ENCODE measurements at regions not wholly inside any gene's neighbourhood (a gene's known extent, or its start where the extent isn't known, plus 50 kb on each side); places are given as distances from the start of the nearest gene placed in this dataset.

DNA sequence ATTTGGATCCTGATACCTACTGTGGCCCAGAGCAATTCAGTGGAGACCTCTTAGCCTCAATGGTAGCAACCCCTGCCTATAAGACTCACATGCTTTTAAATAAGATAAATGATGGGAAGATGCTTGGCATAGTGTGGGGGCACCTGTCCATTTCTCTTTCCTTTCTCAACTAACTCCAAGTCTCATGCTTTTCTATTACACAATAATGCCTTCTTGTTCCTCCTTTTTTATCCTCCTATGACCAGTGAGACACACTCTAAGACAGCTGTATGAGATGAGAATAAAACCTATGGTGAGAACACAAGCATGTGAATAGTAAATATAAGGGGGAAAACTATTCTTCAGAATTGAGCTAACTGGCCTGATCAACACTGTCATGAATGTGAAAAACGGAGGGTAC lies 147.0 kb upstream of the STXBP5 start:
- H3K27ac ChIP-seq (ENCODE audit: low read length), result no peak overlapping the region
- H3K4me3 ChIP-seq (ENCODE audit: low read length), result no peak overlapping the region
- no peak for DNase-seq
- no peaks in the 10 kb centered on the region for H3K36me3 ChIP-seq (ENCODE audit: control insufficient read depth, insufficient read depth, low read length)
- 80% methylated on average over 1 of the region's 1 CpG for WGBS (ENCODE audit: insufficient coverage, low lambda C conversion rate)
- no peaks in the 10 kb centered on the region for H3K27me3 ChIP-seq (ENCODE audit: control insufficient read depth, insufficient read depth, low read length)
- H3K9me3 ChIP-seq (ENCODE audit: control insufficient read depth, low read depth, low read length), result no peaks in the 10 kb centered on the region
- no peaks in the 10 kb centered on the region for H3K4me1 ChIP-seq (ENCODE audit: control insufficient read depth, insufficient read depth, low read length)

DNA sequence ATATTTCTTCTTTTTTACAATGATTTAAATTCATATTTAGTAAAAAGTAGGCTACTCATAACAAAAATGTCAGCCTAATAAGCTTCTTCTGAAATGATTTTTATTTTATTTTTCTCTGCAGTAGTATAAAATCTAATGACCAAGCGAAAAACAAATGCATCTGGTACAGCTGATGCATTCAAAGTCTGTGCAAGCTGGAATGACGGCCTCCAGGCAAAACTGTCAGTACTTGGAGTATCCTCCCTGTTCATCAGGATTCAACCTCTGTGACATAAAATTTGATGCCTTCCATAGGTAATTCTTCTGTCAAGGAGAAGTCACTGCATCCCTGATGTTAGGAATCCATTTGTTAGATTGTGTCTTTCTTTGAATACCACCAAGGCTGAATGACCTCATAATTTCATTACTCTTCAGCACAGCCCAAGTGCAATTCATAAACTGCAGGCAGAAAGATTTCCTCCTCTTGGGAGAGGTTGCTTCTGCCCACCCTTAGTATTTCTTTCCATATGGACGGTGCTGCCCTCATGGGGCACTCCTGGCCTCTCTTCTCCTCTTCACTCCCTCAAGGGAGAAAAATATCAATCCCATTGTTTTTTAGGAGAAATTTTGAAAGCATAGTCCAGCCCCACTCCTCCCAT lies 146.4 kb upstream of the STXBP5 start:
- Histone ChIP-seq H3K4me1 (ENCODE audit: control insufficient read depth, insufficient read depth, low read length) (no peaks in the 10 kb centered on the region), H3K4me3 (ENCODE audit: low read length) (no peak overlapping the region), H3K27me3 (ENCODE audit: control insufficient read depth, insufficient read depth, low read length) (no peaks in the 10 kb centered on the region), H3K9me3 (ENCODE audit: control insufficient read depth, low read depth, low read length) (no peaks in the 10 kb centered on the region), H3K36me3 (ENCODE audit: control insufficient read depth, insufficient read depth, low read length) (no peaks in the 10 kb centered on the region), H3K27ac (ENCODE audit: low read length) (no peak overlapping the region)
- WGBS (ENCODE audit: insufficient coverage, low lambda C conversion rate), result 92% methylated on average over 2 of the region's 3 CpGs
- DNase-seq, result no peak

DNA sequence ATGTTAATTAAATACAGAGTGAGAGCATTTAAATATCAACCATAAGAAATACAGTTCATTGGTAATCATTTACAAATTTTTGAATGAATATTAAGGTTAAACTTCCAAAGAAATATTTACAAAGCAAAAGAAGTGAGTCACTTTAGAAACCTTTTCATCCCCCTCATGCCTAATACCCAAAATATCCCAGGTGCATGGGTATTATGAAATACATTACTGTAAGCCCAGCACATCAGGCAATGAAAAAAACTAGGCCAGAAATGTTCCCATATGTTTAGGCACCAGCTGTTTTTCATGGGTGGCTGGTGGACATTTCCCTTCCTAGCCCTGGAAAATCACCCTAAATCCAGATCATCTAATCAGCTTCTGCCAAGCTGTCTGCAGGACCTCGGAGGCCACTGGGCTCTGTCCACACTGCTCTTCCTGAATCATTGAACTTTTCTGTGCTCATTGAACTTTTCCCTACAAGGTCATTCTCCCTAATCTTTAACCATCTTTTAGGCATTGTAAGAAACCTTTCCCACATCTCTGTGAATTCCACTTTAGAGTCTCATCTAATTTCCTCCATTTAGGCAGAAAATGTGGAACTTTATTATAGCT lies 145.3 kb upstream of the STXBP5 start:
- Histone ChIP-seq H3K4me3 (ENCODE audit: low read length) (no peak overlapping the region), H3K4me1 (ENCODE audit: control insufficient read depth, insufficient read depth, low read length) (no peaks in the 10 kb centered on the region), H3K9me3 (ENCODE audit: control insufficient read depth, low read depth, low read length) (no peaks in the 10 kb centered on the region), H3K27me3 (ENCODE audit: control insufficient read depth, insufficient read depth, low read length) (no peaks in the 10 kb centered on the region), H3K27ac (ENCODE audit: low read length) (no peak overlapping the region), H3K36me3 (ENCODE audit: control insufficient read depth, insufficient read depth, low read length) (no peaks in the 10 kb centered on the region)
- no CpG with 5 or more reads among the region's 1 CpG for WGBS (ENCODE audit: insufficient coverage, low lambda C conversion rate)
- DNase-seq, result no peak

DNA sequence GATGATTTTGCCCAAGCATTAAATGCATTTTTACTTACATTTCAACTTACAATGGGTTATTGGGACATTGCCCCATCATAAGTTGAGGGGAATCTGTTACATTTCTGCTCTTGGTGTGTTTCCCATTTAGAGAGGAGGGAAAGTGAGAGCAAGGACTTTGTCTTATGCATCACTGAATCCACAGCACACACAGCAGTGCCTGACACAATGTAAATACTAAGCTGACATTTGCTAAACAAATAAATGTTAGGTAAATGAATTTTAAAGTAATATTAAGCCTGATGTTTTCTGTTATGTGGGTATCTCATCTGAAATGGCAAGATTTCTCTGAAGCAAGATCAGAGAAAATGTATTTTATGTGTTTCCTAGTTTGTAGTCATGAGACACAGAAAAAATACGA lies 143.6 kb upstream of the STXBP5 start:
- WGBS (ENCODE audit: insufficient coverage, low lambda C conversion rate), result no CpG with 5 or more reads among the region's 1 CpG

DNA sequence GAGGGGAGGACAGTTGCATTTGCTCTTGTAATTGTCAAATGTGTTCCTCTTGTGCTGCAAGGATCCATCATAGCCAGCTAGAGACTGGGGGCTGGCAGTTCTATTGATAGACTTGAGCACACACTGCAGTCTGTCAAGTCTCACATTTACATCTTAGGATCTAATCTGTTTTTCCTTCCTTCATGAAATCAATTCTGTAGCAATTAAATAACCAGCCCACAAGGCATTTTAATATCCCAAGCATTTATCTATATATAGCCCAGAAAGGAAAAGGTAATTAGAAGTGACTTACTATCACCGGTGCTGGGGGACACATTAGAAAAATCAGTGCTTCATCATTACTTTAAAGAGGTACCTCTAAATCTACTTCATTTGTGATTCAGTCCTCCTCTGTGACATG lies 143.0 kb upstream of the STXBP5 start:
- no peak overlapping the region for H3K27ac ChIP-seq (ENCODE audit: low read length)
- DNase-seq, result no peak

More for the DNA sequence above, 143.6 kb upstream of the STXBP5 start:
- H3K4me3 ChIP-seq (ENCODE audit: low read length), result no peak overlapping the region
- DNase-seq, result no peak
- H3K4me1 ChIP-seq (ENCODE audit: control insufficient read depth, insufficient read depth, low read length), result no peaks in the 10 kb centered on the region
- H3K27me3 ChIP-seq (ENCODE audit: control insufficient read depth, insufficient read depth, low read length), result no peaks in the 10 kb centered on the region
- no peaks in the 10 kb centered on the region for H3K9me3 ChIP-seq (ENCODE audit: control insufficient read depth, low read depth, low read length)
- no peak overlapping the region for H3K27ac ChIP-seq (ENCODE audit: low read length)
- no peaks in the 10 kb centered on the region for H3K36me3 ChIP-seq (ENCODE audit: control insufficient read depth, insufficient read depth, low read length)

DNA sequence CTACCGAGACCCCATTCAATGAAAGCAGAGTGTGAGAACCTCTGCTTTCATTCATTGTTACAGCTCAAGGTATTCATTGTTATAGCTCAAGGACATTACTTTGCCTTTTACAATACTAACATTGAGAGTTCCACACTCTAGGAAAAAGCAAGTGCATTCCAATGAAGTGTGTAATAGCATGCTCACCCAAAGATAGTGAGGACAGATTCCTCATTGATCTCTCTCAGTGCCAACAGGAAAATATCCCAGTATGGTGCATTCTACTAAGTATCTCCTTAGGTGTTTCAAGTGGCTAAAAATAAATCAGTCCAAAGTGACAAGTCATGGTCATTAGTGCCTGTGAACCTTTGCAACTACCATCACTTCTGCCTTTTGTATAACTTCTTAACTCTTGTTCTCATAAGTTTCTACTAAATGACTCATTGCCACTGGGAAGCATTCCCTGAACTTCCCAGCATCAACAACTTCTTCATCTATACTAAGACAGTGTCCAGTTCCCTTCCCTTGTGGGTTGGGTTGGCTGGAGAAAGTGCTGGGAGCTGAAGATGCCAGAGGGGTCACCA lies 140.7 kb upstream of the STXBP5 start:
- no peak overlapping the region for H3K27ac ChIP-seq (ENCODE audit: low read length)
- H3K4me1 ChIP-seq (ENCODE audit: control insufficient read depth, insufficient read depth, low read length), result no peaks in the 10 kb centered on the region
- no peak overlapping the region for H3K4me3 ChIP-seq (ENCODE audit: low read length)
- no peak for DNase-seq
- 100% methylated on average over 1 of the region's 1 CpG for WGBS (ENCODE audit: insufficient coverage, low lambda C conversion rate)
- H3K27me3 ChIP-seq (ENCODE audit: control insufficient read depth, insufficient read depth, low read length), result no peaks in the 10 kb centered on the region
- H3K36me3 ChIP-seq (ENCODE audit: control insufficient read depth, insufficient read depth, low read length), result no peaks in the 10 kb centered on the region
- no peaks in the 10 kb centered on the region for H3K9me3 ChIP-seq (ENCODE audit: control insufficient read depth, low read depth, low read length)

More for the DNA sequence above, 143.0 kb upstream of the STXBP5 start:
- Histone ChIP-seq H3K4me1 (ENCODE audit: control insufficient read depth, insufficient read depth, low read length) (no peaks in the 10 kb centered on the region), H3K27me3 (ENCODE audit: control insufficient read depth, insufficient read depth, low read length) (no peaks in the 10 kb centered on the region), H3K4me3 (ENCODE audit: low read length) (no peak overlapping the region), H3K36me3 (ENCODE audit: control insufficient read depth, insufficient read depth, low read length) (no peaks in the 10 kb centered on the region), H3K9me3 (ENCODE audit: control insufficient read depth, low read depth, low read length) (no peaks in the 10 kb centered on the region)
- no CpG with 5 or more reads among the region's 1 CpG for WGBS (ENCODE audit: insufficient coverage, low lambda C conversion rate)

DNA sequence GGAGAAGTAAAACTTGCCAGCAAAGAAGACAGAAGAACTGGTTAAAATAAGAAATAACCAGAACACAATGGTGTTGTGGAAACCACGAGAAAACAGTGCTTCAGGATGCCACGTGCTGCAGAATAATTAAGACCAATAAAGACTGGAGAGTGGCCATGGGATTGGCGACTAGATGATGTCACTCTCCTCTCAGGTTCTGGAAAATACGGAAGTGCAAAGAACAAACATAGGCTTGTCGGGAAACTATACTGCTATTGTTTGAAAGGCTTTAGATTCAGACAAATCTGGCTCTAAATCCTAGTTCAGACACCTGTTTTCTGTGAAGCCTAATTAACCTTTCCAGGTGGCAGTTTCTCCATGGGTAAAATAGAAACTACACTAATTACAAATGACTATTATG lies 138.4 kb upstream of the STXBP5 start:
- H3K4me1 ChIP-seq (ENCODE audit: control insufficient read depth, insufficient read depth, low read length), result no peaks in the 10 kb centered on the region
- H3K27ac ChIP-seq (ENCODE audit: low read length), result no peak overlapping the region
- DNase-seq, result no peak
- no peak overlapping the region for H3K4me3 ChIP-seq (ENCODE audit: low read length)
- 100% methylated on average over 1 of the region's 5 CpGs for WGBS (ENCODE audit: insufficient coverage, low lambda C conversion rate)
- H3K36me3 ChIP-seq (ENCODE audit: control insufficient read depth, insufficient read depth, low read length), result no peaks in the 10 kb centered on the region
- no peaks in the 10 kb centered on the region for H3K27me3 ChIP-seq (ENCODE audit: control insufficient read depth, insufficient read depth, low read length)
- H3K9me3 ChIP-seq (ENCODE audit: control insufficient read depth, low read depth, low read length), result peaks cover 7% of the 10 kb centered on the region

DNA sequence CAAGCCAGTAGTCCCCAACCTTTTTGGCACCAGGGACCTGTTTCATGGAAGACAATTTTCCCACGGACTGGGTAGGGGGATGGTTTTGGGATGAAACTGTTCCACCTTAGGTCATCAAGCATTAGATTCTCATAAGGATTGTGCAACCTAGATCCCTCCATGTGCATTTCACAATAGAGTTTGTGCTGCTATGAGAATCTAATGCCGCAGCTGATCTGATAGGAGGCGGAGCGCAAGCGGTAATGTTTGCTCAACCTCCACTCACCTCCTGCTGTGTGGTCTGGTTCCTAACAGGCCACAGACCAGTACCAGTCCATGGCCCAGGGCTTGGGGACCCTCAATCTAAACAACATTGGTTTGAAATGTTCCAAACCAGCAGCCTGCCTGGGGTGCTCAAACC lies 137.0 kb upstream of the STXBP5 start:
- WGBS (ENCODE audit: insufficient coverage, low lambda C conversion rate), result no CpG with 5 or more reads among the region's 5 CpGs
- Histone ChIP-seq H3K9me3 (ENCODE audit: control insufficient read depth, low read depth, low read length) (peaks cover 7% of the 10 kb centered on the region), H3K27me3 (ENCODE audit: control insufficient read depth, insufficient read depth, low read length) (no peaks in the 10 kb centered on the region), H3K4me3 (ENCODE audit: low read length) (no peak overlapping the region), H3K27ac (ENCODE audit: low read length) (no peak overlapping the region), H3K36me3 (ENCODE audit: control insufficient read depth, insufficient read depth, low read length) (no peaks in the 10 kb centered on the region), H3K4me1 (ENCODE audit: control insufficient read depth, insufficient read depth, low read length) (no peaks in the 10 kb centered on the region)
- no peak for DNase-seq

DNA sequence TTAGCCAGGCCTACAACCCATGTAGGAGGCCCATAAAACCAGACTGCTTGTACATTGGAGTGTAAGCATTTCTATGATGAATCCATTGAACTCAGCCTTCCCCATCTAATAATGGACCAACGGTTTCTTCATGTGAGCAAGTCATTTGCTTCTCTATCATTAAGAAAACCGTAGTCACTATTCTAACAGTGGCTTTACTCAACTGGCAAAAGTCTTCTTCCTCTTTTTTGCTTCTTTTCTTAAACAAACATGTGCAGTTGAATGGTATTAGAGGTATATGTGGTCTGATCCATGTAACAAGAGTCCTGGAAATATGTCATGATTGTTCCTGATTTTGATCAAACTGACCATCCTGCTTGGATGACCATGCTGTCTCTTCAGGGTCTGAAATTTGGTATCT lies 132.4 kb upstream of the STXBP5 start:
- WGBS (ENCODE audit: insufficient coverage, low lambda C conversion rate), result no CpG with 5 or more reads among the region's 2 CpGs
- no peaks in the 10 kb centered on the region for H3K4me1 ChIP-seq (ENCODE audit: control insufficient read depth, insufficient read depth, low read length)
- H3K36me3 ChIP-seq (ENCODE audit: control insufficient read depth, insufficient read depth, low read length), result no peaks in the 10 kb centered on the region
- H3K4me3 ChIP-seq (ENCODE audit: low read length), result no peak overlapping the region
- no peak overlapping the region for H3K27ac ChIP-seq (ENCODE audit: low read length)
- DNase-seq, result no peak
- no peaks in the 10 kb centered on the region for H3K27me3 ChIP-seq (ENCODE audit: control insufficient read depth, insufficient read depth, low read length)
- H3K9me3 ChIP-seq (ENCODE audit: control insufficient read depth, low read depth, low read length), result peaks cover 7% of the 10 kb centered on the region

DNA sequence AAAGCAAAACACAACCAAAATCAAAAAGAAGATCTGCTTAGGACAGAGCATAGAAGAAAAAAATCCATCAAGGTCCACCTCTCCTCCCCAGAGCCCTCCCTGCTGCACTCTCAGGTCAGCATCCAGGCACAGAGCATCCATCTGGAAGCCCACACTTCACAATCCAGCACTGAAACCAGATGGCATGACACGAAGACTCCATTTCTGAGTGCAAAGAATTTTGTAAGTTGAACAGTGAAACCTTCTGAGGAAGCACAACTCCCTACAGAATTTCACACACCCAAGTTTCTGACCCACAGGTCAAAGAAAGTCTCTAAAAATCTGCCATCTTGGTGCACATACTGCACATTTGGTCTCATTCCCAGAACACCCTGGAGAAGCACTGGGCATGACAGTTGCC lies 128.8 kb upstream of the STXBP5 start:
- DNase-seq, result no peak
- no peaks in the 10 kb centered on the region for H3K4me1 ChIP-seq (ENCODE audit: control insufficient read depth, insufficient read depth, low read length)
- H3K9me3 ChIP-seq (ENCODE audit: control insufficient read depth, low read depth, low read length), result no peaks in the 10 kb centered on the region
- no peaks in the 10 kb centered on the region for H3K36me3 ChIP-seq (ENCODE audit: control insufficient read depth, insufficient read depth, low read length)
- H3K27ac ChIP-seq (ENCODE audit: low read length), result no peak overlapping the region
- H3K27me3 ChIP-seq (ENCODE audit: control insufficient read depth, insufficient read depth, low read length), result no peaks in the 10 kb centered on the region
- H3K4me3 ChIP-seq (ENCODE audit: low read length), result no peak overlapping the region
- no CpG with 5 or more reads among the region's 1 CpG for WGBS (ENCODE audit: insufficient coverage, low lambda C conversion rate)

DNA sequence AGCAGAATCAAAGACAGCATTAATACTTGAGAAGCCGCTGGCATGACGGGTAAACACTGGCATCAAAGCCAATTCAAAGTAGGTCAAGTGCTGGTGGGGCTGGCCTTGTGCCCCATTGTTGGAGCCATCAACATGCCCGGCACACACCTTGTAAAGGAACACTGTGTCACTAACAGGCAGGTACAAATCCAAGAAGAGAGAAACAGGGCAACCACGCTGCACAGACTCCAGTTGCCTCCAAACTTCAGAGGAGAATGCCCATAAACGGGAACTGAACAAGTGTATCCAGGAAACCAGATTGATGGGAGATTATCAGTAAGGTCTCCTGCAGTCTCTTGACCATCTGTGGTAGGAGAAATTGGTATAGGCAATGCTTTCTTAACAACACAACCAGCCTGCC lies 127.0 kb upstream of the STXBP5 start:
- Histone ChIP-seq H3K36me3 (ENCODE audit: control insufficient read depth, insufficient read depth, low read length) (no peaks in the 10 kb centered on the region), H3K9me3 (ENCODE audit: control insufficient read depth, low read depth, low read length) (no peaks in the 10 kb centered on the region), H3K27ac (ENCODE audit: low read length) (no peak overlapping the region), H3K4me3 (ENCODE audit: low read length) (no peak overlapping the region), H3K4me1 (ENCODE audit: control insufficient read depth, insufficient read depth, low read length) (peaks cover 3% of the 10 kb centered on the region), H3K27me3 (ENCODE audit: control insufficient read depth, insufficient read depth, low read length) (no peaks in the 10 kb centered on the region)
- no peak for DNase-seq
- no CpG with 5 or more reads among the region's 5 CpGs for WGBS (ENCODE audit: insufficient coverage, low lambda C conversion rate)

Measured in large intestine (tissue), 3 donors.